ENCODE measurements at regions not wholly inside any gene's neighbourhood (a gene's known extent, or its start where the extent isn't known, plus 50 kb on each side); places are given as distances from the start of the nearest gene placed in this dataset.

- no peak for DNase-seq (ENCODE audit: low read depth)
These were observed 274.9 kb downstream of the LMO4 start for GRCh38 chr1:87603626-87604025.

GRCh38 chr1:87612956-87613355 is 284.3 kb downstream of the LMO4 start:
- no peak overlapping the region for H3K4me3 ChIP-seq (ENCODE audit: low read depth, low read length)
- TF ChIP-seq, protein P1, sequence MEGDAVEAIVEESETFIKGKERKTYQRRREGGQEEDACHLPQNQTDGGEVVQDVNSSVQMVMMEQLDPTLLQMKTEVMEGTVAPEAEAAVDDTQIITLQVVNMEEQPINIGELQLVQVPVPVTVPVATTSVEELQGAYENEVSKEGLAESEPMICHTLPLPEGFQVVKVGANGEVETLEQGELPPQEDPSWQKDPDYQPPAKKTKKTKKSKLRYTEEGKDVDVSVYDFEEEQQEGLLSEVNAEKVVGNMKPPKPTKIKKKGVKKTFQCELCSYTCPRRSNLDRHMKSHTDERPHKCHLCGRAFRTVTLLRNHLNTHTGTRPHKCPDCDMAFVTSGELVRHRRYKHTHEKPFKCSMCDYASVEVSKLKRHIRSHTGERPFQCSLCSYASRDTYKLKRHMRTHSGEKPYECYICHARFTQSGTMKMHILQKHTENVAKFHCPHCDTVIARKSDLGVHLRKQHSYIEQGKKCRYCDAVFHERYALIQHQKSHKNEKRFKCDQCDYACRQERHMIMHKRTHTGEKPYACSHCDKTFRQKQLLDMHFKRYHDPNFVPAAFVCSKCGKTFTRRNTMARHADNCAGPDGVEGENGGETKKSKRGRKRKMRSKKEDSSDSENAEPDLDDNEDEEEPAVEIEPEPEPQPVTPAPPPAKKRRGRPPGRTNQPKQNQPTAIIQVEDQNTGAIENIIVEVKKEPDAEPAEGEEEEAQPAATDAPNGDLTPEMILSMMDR (IDR thresholded peaks at IDR 0.05; ENCODE audit: insufficient read depth, low read depth, low read length, missing control alignments): no peak
- no peak for DNase-seq (ENCODE audit: low read depth)

More at GRCh38 chr1:87603626-87604025, 274.9 kb downstream of the LMO4 start:
- TF ChIP-seq, protein P1 (IDR thresholded peaks at IDR 0.05; ENCODE audit: insufficient read depth, low read depth, low read length, missing control alignments): no peak
- no peak overlapping the region for H3K4me3 ChIP-seq (ENCODE audit: low read depth, low read length)

- TF ChIP-seq, protein P1 (IDR thresholded peaks at IDR 0.05; ENCODE audit: insufficient read depth, low read depth, low read length, missing control alignments): no peak
These were observed 286.8 kb downstream of the LMO4 start for GRCh38 chr1:87615491-87615890.

GRCh38 chr1:87615901-87616300 is 287.2 kb downstream of the LMO4 start:
- DNase-seq (ENCODE audit: low read depth): no peak
- TF ChIP-seq, protein P1 (IDR thresholded peaks at IDR 0.05; ENCODE audit: insufficient read depth, low read depth, low read length, missing control alignments): no peak
- no peak overlapping the region for H3K4me3 ChIP-seq (ENCODE audit: low read depth, low read length)

More at GRCh38 chr1:87615491-87615890, 286.8 kb downstream of the LMO4 start:
- no peak for DNase-seq (ENCODE audit: low read depth)
- no peak overlapping the region for H3K4me3 ChIP-seq (ENCODE audit: low read depth, low read length)

DNA sequence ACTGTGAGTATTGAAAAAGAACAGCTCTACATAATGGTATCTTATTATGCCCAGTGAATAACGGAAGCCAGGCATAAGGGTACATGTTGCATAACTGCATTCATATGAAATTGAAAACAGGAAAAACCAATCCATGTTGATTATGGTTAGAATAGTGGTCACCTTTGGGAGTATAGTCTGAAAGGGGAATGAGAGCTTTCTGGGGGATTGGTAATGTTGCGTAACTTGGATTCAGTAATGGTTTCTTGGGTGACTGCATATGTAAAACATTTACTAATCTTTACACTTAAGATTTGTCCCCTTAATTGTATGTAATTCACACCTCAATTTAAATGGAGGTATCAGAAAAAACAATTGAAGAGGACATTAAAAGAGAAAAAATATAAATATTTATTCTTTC is 292.1 kb downstream of the LMO4 start:
- TF ChIP-seq, protein P1 (IDR thresholded peaks at IDR 0.05; ENCODE audit: insufficient read depth, low read depth, low read length, missing control alignments): no peak
- DNase-seq (ENCODE audit: low read depth): no peak

GRCh38 chr1:87629673-87630072 is 301.0 kb downstream of the LMO4 start:
- TF ChIP-seq, protein P1 (IDR thresholded peaks at IDR 0.05; ENCODE audit: insufficient read depth, low read depth, low read length, missing control alignments): no peak
- H3K4me3 ChIP-seq (ENCODE audit: low read depth, low read length): no peak overlapping the region
- no peak for DNase-seq (ENCODE audit: low read depth)

More for the DNA sequence above, 292.1 kb downstream of the LMO4 start:
- H3K4me3 ChIP-seq (ENCODE audit: low read depth, low read length): no peak overlapping the region

DNA sequence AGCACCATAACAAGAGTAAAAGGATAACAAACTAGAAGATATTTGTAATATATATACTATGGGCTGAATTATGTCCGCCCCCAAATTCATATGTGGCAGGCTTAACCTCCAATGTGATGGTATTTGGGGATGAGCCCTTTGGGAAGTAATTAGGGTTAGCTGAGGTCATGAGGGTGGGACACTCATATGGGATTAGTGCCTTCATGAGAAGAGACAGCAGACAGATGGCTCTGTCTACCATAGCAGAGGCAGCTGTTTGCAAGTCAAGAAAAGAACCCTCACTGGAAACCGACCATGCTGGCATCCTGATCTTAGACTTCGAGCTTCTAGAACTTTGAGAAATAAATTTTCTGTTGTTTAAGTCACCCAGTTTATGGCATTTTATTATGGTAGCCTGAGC is 303.6 kb downstream of the LMO4 start:
- DNase-seq (ENCODE audit: low read depth): no peak
- H3K4me3 ChIP-seq (ENCODE audit: low read depth, low read length): no peak overlapping the region
- TF ChIP-seq, protein P1 (IDR thresholded peaks at IDR 0.05; ENCODE audit: insufficient read depth, low read depth, low read length, missing control alignments): no peak
